Large intestine (tissue), 3 donors: ENCODE measurements at regions not wholly inside any gene's neighbourhood (a gene's known extent, or its start where the extent isn't known, plus 50 kb on each side); places are given as distances from the start of the nearest gene placed in this dataset.
A peak's percentile ranks its signal among the peaks of the same experiment; 100 is the strongest.

Source experiments
- DNase-seq, 2 donors: peaks; one replicate each; pipeline versions ENCODE4 v3.0.0 to v3.0.0-alpha.2; 2013
- H3K27ac ChIP-seq: one replicate; pipeline ENCODE4 v1.5.1; 2013; ENCODE audit warnings: low read length
- H3K27me3 ChIP-seq: 2 replicates; pipeline ENCODE4 v1.6.1; 2013; ENCODE audit warnings: low read length; ENCODE audit not compliant: control insufficient read depth, insufficient read depth
- H3K36me3 ChIP-seq: 2 replicates; pipeline ENCODE4 v1.6.1; 2013; ENCODE audit warnings: low read length; ENCODE audit not compliant: control insufficient read depth, insufficient read depth
- H3K4me1 ChIP-seq: one replicate; pipeline ENCODE4 v1.6.1; 2013; ENCODE audit warnings: low read length; ENCODE audit not compliant: control insufficient read depth, insufficient read depth
- H3K4me3 ChIP-seq: one replicate; pipeline ENCODE4 v1.5.1; 2013; ENCODE audit warnings: low read length
- H3K9me3 ChIP-seq: one replicate; pipeline ENCODE4 v1.6.1; 2013; ENCODE audit warnings: mild to moderate bottlenecking, low read depth, low read length, moderate library complexity; ENCODE audit not compliant: control insufficient read depth
- WGBS: methylation state at CpG from one replicate; pipeline ENCODE4 v1.1.5; 2013; ENCODE audit warnings: low lambda C conversion rate; ENCODE audit not compliant: insufficient coverage; 5-methylcytosine and 5-hydroxymethylcytosine counted together

DNA sequence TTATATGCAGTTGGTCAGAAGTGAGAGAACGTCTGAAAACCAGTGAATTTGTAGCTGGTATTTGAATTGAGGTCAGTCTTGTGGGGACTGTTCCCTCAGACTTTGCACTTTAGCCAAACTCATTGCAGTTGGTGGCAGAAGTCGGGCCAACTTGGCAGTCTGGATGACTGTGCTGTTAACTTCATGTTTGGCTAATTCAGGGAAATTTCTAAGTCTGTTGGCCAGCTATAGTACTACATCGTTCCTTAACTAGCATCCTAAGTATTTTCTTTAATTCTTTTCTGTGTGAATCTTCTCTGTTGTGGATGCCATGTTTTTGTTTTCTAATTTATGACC lies 806.8 kb upstream of the GCFC2 start:
- no peaks in the 10 kb centered on the region for H3K4me1 ChIP-seq
- H3K9me3 ChIP-seq, result no peaks in the 10 kb centered on the region
- no peak for DNase-seq
- H3K4me3 ChIP-seq, result no peak overlapping the region
- no CpG with 5 or more reads among the region's 3 CpGs for WGBS
- H3K36me3 ChIP-seq, result no peaks in the 10 kb centered on the region
- no peak overlapping the region for H3K27ac ChIP-seq
- H3K27me3 ChIP-seq, result no peaks in the 10 kb centered on the region

DNA sequence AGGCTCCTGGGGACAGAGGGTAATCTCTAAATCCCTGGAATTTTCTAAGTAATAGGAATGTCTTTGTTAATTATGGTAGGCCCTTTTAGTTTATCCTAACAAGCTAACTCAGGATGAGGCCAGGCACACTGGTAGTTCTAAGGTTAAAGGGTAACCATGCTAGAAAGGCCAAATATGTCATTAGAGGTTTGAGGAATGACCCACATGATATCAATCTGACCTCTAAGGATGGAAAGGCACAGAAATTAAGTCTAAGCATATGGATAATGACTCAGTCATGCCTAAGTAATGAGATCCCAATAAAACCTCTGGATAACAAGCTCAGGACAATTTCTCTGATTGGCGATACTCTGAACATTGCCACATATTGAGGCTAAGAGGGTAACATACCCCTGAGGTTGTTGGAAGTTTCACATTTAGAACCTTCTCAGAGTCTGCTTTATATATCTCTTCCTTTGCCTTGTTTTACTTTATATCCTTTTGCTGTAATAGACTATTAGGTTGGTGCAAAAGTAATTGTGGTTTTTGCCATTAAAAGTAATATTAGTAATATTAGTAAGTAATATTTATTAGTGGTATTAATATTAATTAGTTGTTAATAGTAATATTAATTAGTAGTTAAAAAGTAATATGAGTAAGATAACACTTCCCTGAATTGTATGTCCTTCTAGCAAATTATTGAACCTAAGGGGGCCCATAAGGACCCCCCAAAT lies 806.3 kb upstream of the GCFC2 start:
- no peaks in the 10 kb centered on the region for H3K27me3 ChIP-seq
- H3K9me3 ChIP-seq, result no peaks in the 10 kb centered on the region
- H3K4me1 ChIP-seq, result no peaks in the 10 kb centered on the region
- H3K27ac ChIP-seq, result no peak overlapping the region
- WGBS, result no CpG with 5 or more reads among the region's 1 CpG
- no peaks in the 10 kb centered on the region for H3K36me3 ChIP-seq
- DNase-seq, result no peak
- no peak overlapping the region for H3K4me3 ChIP-seq

DNA sequence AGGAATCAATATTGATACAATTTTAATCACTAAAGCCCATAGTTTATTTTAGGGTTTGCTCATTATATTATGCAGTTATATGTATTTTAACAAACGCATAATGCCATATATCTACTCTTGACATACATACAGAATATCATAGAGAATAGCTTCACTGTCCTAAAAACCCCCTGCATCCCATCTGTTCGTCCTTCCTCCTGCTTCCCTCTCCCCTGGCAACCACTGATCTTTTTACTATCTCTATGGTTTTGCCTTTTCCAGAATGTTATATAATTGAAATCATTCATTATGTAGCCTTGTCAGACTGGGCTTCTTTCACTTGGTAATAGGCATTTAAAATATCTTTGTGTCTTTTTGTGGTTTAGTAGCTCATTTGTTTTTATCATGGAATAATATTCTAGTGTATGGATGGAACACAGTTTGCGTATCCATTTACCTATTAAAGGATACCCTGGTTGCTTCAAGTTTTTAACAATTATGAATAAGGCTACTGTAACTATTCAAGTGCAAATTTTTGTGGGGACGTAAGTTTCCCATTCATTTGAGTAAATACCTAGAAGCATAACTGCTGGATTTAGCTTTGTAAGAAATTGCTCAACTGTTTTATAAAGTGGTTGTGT lies 801.6 kb upstream of the GCFC2 start:
- WGBS, result 83% methylated on average over 1 of the region's 4 CpGs
- Histone ChIP-seq H3K4me3 (no peak overlapping the region), H3K27me3 (no peaks in the 10 kb centered on the region)

DNA sequence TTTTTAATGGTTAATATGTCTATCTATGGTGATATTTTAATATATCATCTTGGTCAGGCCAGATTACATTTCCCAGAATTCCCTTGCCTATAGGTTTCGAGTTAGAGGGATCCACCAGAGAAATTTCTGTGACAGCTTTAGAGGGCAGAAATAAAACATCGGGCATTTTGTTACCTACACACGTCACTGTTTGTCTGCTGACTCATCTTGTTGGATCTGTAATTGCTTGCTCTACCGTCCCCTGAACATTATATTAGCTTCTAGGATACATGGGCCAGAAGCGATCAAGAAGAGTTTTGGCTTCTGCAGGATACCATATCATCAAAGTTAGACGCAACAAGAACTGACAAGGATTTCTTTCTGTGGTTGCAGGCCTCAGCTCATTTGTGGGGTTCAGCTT lies 795.8 kb upstream of the GCFC2 start:
- no peaks in the 10 kb centered on the region for H3K27me3 ChIP-seq
- WGBS, result 100% methylated on average over 1 of the region's 6 CpGs
- H3K4me1 ChIP-seq, result no peaks in the 10 kb centered on the region
- H3K27ac ChIP-seq, result no peak overlapping the region
- no peaks in the 10 kb centered on the region for H3K36me3 ChIP-seq
- no peak for DNase-seq
- no peak overlapping the region for H3K4me3 ChIP-seq
- no peaks in the 10 kb centered on the region for H3K9me3 ChIP-seq

More for the DNA sequence above, 801.6 kb upstream of the GCFC2 start:
- no peak for DNase-seq
- Histone ChIP-seq H3K36me3 (no peaks in the 10 kb centered on the region), H3K4me1 (no peaks in the 10 kb centered on the region), H3K27ac (no peak overlapping the region), H3K9me3 (no peaks in the 10 kb centered on the region)

DNA sequence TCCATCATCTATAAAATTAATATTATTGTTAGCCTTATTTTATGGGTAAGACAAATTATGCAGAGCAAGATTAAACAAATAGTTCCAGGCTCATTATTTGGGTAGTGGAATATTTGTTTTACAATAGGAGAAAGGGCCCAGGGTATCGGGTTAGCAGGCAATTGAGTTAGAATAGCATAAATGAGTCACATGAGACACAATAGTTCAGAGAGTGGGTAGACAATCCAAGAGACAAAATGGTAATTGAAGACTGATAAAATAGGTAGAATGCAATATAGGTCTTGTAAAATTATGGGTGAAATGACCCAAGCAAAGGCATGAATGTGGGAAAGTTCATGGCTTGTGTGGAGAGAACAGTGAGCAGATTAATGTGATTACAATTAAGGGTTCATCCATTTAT lies 790.9 kb upstream of the GCFC2 start:
- Histone ChIP-seq H3K27me3 (no peaks in the 10 kb centered on the region), H3K4me1 (no peaks in the 10 kb centered on the region), H3K36me3 (no peaks in the 10 kb centered on the region), H3K9me3 (no peaks in the 10 kb centered on the region), H3K4me3 (no peak overlapping the region), H3K27ac (no peak overlapping the region)
- no CpG with 5 or more reads among the region's 1 CpG for WGBS
- no peak for DNase-seq

DNA sequence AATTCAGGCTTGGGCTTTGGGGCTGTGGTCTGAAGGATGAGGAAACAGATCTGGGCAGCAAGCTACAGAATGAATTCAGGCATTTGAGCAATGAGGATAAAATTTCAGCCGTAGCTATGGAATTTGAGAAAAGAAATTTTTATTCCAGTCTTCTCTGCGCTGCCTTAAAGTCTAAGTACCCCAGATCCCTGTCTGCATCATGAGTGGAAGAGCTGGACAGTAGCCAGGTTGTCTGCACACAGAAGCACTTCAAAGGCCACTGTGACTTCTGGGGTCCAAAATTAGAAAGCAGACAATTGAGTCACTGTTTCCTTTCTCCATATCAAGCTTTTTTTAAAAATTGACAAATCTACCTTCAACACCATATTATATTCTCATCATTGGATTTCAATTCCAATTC lies 787.6 kb upstream of the GCFC2 start:
- Histone ChIP-seq H3K27ac (no peak overlapping the region), H3K4me3 (no peak overlapping the region), H3K9me3 (no peaks in the 10 kb centered on the region), H3K4me1 (no peaks in the 10 kb centered on the region), H3K36me3 (no peaks in the 10 kb centered on the region), H3K27me3 (no peaks in the 10 kb centered on the region)
- no CpG with 5 or more reads among the region's 2 CpGs for whole genome bisulfite sequencing
- no peak for DNase-seq

DNA sequence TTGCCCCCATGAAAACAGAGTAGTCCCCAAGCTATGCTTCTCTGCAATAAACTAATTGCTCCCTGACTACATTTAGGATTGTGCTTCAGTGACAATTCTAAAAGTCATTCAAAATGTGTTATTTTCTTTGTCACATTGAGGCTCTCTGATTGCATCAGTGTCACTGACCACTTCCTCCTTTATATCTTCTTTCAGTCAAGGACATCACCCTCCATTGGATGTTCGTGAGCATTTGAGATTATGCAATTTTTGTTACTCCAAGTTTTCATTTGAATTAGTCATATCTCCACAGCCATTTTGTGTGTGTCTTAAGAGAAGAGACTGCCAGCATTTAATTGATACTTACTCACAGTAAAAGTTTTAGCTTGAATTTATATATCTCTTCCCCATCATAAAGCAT lies 780.8 kb upstream of the GCFC2 start:
- WGBS, result no CpG with 5 or more reads among the region's 1 CpG
- H3K36me3 ChIP-seq, result no peaks in the 10 kb centered on the region
- no peak overlapping the region for H3K4me3 ChIP-seq
- H3K9me3 ChIP-seq, result no peaks in the 10 kb centered on the region
- H3K27me3 ChIP-seq, result no peaks in the 10 kb centered on the region
- H3K4me1 ChIP-seq, result no peaks in the 10 kb centered on the region
- no peak overlapping the region for H3K27ac ChIP-seq
- no peak for DNase-seq

DNA sequence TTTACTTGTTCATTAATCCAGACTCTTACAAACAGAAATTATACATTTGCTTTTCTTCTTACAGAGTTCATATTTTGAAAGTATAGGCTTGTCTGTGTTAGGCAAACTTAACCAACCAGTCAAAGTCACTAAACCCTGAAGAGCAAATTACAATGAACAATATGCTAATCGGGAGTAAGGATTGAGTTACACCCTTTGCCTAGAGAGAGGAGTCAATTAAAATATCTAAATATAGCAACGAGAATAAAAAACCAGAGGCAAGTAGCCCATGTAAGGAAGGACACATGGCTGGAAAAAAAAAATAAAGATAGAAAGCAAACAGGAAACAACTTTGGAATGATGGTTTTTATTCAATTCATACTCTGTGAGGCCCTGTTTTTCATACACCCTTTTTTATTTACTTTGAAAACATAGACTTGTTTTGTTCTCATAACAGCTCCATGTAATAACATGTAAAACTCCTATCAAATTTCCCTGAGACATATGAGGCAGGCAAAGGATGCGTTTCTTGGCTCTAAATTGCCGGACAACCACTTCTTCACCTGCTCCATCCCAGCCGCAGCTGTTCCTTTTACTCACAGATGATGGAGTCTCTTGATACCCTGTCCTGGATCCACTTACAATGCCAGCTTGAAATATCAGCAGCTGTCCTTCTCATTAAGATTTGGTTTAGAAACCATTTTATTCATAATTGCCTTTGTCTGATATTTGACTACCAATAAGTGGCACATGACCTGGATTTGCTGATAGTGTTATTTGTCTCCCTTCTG lies 767.7 kb upstream of the GCFC2 start:
- Histone ChIP-seq H3K27ac (no peak overlapping the region), H3K9me3 (no peaks in the 10 kb centered on the region), H3K4me1 (no peaks in the 10 kb centered on the region), H3K4me3 (no peak overlapping the region), H3K27me3 (no peaks in the 10 kb centered on the region), H3K36me3 (no peaks in the 10 kb centered on the region)
- 77% methylated on average over 2 of the region's 5 CpGs for WGBS
- DNase-seq, result no peak

DNA sequence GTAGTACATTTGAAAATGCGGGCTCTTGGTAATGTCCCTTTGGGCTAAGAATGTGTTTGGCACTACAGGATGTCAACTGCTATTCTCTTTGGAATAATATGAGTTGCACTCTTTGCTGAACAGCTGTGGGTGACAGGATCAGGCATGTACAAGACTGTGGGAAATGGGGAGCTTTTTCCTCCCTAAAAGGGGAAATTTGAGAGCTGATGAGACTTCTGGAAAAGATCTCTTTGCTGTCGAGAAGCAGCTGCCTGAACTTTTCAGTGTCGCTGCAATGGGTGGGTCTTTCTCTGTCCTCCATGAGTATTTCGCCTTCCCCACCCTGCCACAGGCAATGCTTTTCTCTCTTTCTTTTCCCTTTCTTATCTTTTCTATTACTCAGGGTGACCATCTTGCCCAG lies 762.2 kb upstream of the GCFC2 start:
- no peak overlapping the region for H3K27ac ChIP-seq
- no peaks in the 10 kb centered on the region for H3K4me1 ChIP-seq
- no peaks in the 10 kb centered on the region for H3K27me3 ChIP-seq
- no peaks in the 10 kb centered on the region for H3K36me3 ChIP-seq
- H3K9me3 ChIP-seq, result no peaks in the 10 kb centered on the region
- no peak for DNase-seq
- WGBS, result 83% methylated on average over 2 of the region's 4 CpGs
- no peak overlapping the region for H3K4me3 ChIP-seq

DNA sequence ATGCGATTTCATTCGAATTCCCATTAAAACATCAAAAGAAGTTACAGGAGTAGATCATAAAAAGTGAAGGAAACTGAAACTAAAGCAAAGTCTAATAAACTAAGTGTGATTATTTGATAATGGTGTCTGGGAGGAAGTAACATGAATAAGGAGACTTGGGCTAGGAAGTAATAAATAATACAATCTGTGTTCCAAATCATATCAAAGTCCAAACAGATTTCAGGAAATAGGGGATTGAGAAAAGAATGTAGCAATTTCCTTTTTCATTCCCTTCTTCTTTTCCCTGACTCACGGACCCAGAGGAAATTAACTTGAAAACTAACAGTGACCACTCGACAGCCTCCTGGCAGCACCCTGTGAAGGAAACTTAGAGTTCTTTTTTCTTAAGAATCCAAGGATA lies 758.4 kb upstream of the GCFC2 start:
- DNase-seq, result peak in 1 of 2 donors; percentile 9
- Histone ChIP-seq H3K4me3 (no peak overlapping the region), H3K27me3 (no peaks in the 10 kb centered on the region), H3K4me1 (no peaks in the 10 kb centered on the region), H3K36me3 (no peaks in the 10 kb centered on the region), H3K27ac (no peak overlapping the region), H3K9me3 (no peaks in the 10 kb centered on the region)
- WGBS, result no CpG with 5 or more reads among the region's 4 CpGs
